ENCODE measurements at regions not wholly inside any gene's neighbourhood (a gene's known extent, or its start where the extent isn't known, plus 50 kb on each side); places are given as distances from the start of the nearest gene placed in this dataset.

GRCh38 chr17:33990943-33991706 is 264.0 kb upstream of the CCL2 start:
- no peak for TF ChIP-seq CTCF (IDR thresholded peaks at IDR 0.05; ENCODE audit: low read length)
- no peak for TF ChIP-seq EZH2 (IDR thresholded peaks at IDR 0.05; ENCODE audit: borderline replicate concordance, low read length)
